Thyroid gland (tissue), 4 donors: ENCODE measurements at regions not wholly inside any gene's neighbourhood (a gene's known extent, or its start where the extent isn't known, plus 50 kb on each side); places are given as distances from the start of the nearest gene placed in this dataset.
"Not testable (repeated sequence)": the region's sequence is repeated elsewhere in the genome, so short reads cannot be mapped to it uniquely, and the experiment has no call there.

Source experiments
- DNase-seq, 2 donors: peaks; one replicate each; pipeline ENCODE4 v3.0.0-alpha.2; 2019
- H3K27ac ChIP-seq, 3 donors: fragments of 200-600 bp; sonication (generic); 1 replicate in 2 of 3; 2 replicates in 1 of 3; pipeline ENCODE4 v1.5.1; 2016 to 2019; ENCODE audit warnings: mild to moderate bottlenecking in 1 of 3, moderate library complexity in 1 of 3
- H3K27me3 ChIP-seq: fragments of 200-600 bp; sonication (generic); one replicate; pipeline ENCODE4 v1.5.1; 2019
- H3K36me3 ChIP-seq, 2 donors: fragments of 200-600 bp; sonication (generic); one replicate each; pipeline ENCODE4 v1.5.1; 2016 to 2019
- H3K4me1 ChIP-seq, 2 donors: fragments of 200-600 bp; sonication (generic); one replicate each; pipeline ENCODE4 v1.5.1; 2017 to 2019
- H3K4me3 ChIP-seq, 3 donors: fragments of 200-600 bp; sonication (generic); replicated peaks in 1 of 3; 1 replicate in 2 of 3; 2 replicates in 1 of 3; pipeline ENCODE4 v1.5.1; 2016; ENCODE audit warnings: mild to moderate bottlenecking in 1 of 3
- H3K9me3 ChIP-seq: fragments of 200-600 bp; sonication (generic); one replicate; pipeline ENCODE4 v1.5.1; 2017
- CTCF ChIP-seq, 6 experiments: fragments of 200-600 bp in 3 of 6; fragments of 450-650 bp in 3 of 6; sonication (generic) in 3 of 6; IDR thresholded peaks; one replicate each; pipeline ENCODE4 v1.5.1; 2016 to 2019; ENCODE audit warnings: antibody characterized with exemption in 6 of 6, mild to moderate bottlenecking in 2 of 6, inconsistent platforms in 1 of 6, moderate library complexity in 1 of 6
- POLR2A ChIP-seq, 2 donors: fragments of 450-650 bp; IDR thresholded peaks; one replicate each; pipeline ENCODE4 v1.6.1; 2017; ENCODE audit warnings: antibody characterized with exemption in 2 of 2, mild to moderate bottlenecking in 2 of 2, moderate library complexity in 1 of 2
- WGBS, 2 donors: methylation state at CpG; one replicate each; pipeline ENCODE4 v1.1.5; 2017; 5-methylcytosine and 5-hydroxymethylcytosine counted together
- intact Hi-C: fragments of 100-400 bp; cut with DNase I; formaldehyde crosslinking; loops from one replicate; pipeline ENCODE4 v1.15.1; 2023

- H3K4me1 ChIP-seq, H3K27me3 ChIP-seq, intact Hi-C loops, H3K36me3 ChIP-seq, DNase-seq, H3K9me3 ChIP-seq, H3K4me3 ChIP-seq, H3K27ac ChIP-seq: not testable (repeated sequence)
- 86% methylated on average over 4 to 11 of the region's 11 CpGs for WGBS, 2 donors
Measured at GRCh38 chr15:20302141-20303069, 239.2 kb downstream of the GOLGA6L6 start.

GRCh38 chr15:20301471-20302081 is 240.0 kb downstream of the GOLGA6L6 start:
- H3K9me3 ChIP-seq, DNase-seq, H3K36me3 ChIP-seq, H3K27me3 ChIP-seq, H3K4me1 ChIP-seq, H3K27ac ChIP-seq, intact Hi-C loops, H3K4me3 ChIP-seq: not testable (repeated sequence)
- 91 to 93% methylated on average over 12 of the region's 12 CpGs for whole genome bisulfite sequencing, 2 donors

- H3K36me3 ChIP-seq, H3K4me1 ChIP-seq, H3K4me3 ChIP-seq, H3K27me3 ChIP-seq, intact Hi-C loops, DNase-seq, H3K9me3 ChIP-seq, H3K27ac ChIP-seq: not testable (repeated sequence)
- WGBS, 2 donors = 90 to 92% methylated on average over 2 to 4 of the region's 4 CpGs
Measured at GRCh38 chr15:20301041-20301390, 240.6 kb downstream of the GOLGA6L6 start.

GRCh38 chr15:20300351-20301040 is 241.1 kb downstream of the GOLGA6L6 start:
- H3K36me3 ChIP-seq, H3K4me3 ChIP-seq, H3K9me3 ChIP-seq, H3K27me3 ChIP-seq, DNase-seq, H3K4me1 ChIP-seq, intact Hi-C loops, H3K27ac ChIP-seq: not testable (repeated sequence)
- WGBS, 2 donors = 81 to 83% methylated on average over 19 of the region's 19 CpGs

- H3K27me3 ChIP-seq, H3K36me3 ChIP-seq, intact Hi-C loops, H3K27ac ChIP-seq, H3K4me3 ChIP-seq, DNase-seq, H3K9me3 ChIP-seq, H3K4me1 ChIP-seq: not testable (repeated sequence)
- 76 to 84% methylated on average over 3 of the region's 3 CpGs for WGBS, 2 donors
Measured at GRCh38 chr15:20297603-20298123, 243.9 kb downstream of the GOLGA6L6 start.

- intact Hi-C loops, DNase-seq: not testable (repeated sequence)
- 82 to 88% methylated on average over 8 of the region's 8 CpGs for WGBS, 2 donors
Measured at GRCh38 chr15:20296261-20296660, 245.3 kb downstream of the GOLGA6L6 start.

GRCh38 chr15:20295238-20295811 is 246.3 kb downstream of the GOLGA6L6 start:
- Histone ChIP-seq H3K27ac (no peak overlapping the region), H3K4me1 (no peaks in the 10 kb centered on the region), H3K27me3 (no peaks in the 10 kb centered on the region), H3K9me3 (no peaks in the 10 kb centered on the region), H3K4me3 (no peak overlapping the region), H3K36me3 (no peaks in the 10 kb centered on the region)
- DNase-seq = no peak
- intact Hi-C loops = no loop called here
- 85 to 89% methylated on average over 37 of the region's 43 CpGs for WGBS, 2 donors
- TF ChIP-seq CTCF (IDR thresholded peaks at IDR 0.05) (no peak), POLR2A (IDR thresholded peaks at IDR 0.05) (no peak)

More at GRCh38 chr15:20296261-20296660, 245.3 kb downstream of the GOLGA6L6 start:
- not testable (repeated sequence) for H3K4me3 ChIP-seq, H3K4me1 ChIP-seq, H3K27ac ChIP-seq, H3K9me3 ChIP-seq, H3K36me3 ChIP-seq, H3K27me3 ChIP-seq
